ENCODE measurements at regions not wholly inside any gene's neighbourhood (a gene's known extent, or its start where the extent isn't known, plus 50 kb on each side); places are given as distances from the start of the nearest gene placed in this dataset.

DNA sequence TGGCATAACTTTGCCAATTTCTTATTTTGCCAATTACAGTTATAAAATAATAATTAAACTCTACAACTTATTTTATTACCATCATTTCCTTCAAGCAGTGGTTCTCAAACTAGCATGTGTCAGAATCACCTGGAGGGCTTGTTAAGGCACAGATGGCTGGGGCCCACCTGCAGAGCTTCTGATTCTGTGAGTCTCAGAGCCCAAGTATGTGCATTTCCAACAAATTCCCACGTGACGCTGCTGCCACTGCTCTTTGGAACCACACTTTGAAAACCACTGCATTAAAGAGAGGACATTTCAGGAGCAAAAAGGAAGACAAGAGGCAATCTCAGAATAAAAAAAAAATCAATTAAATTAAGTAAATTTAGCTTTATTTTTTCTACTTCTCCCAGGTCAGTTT lies 94.0 kb upstream of the HNRNPA3 start:
- Histone ChIP-seq H3K36me3 (no peaks in the 10 kb centered on the region), H3K27me3 (no peaks in the 10 kb centered on the region), H3K4me3 (no peak overlapping the region), H3K9me3 (no peaks in the 10 kb centered on the region), H3K4me1 (no peaks in the 10 kb centered on the region), H3K27ac (no peak overlapping the region)
- no peak for DNase-seq
- WGBS, 2 donors, result 79 to 84% methylated on average over 2 of the region's 2 CpGs
- TF ChIP-seq, protein P1, sequence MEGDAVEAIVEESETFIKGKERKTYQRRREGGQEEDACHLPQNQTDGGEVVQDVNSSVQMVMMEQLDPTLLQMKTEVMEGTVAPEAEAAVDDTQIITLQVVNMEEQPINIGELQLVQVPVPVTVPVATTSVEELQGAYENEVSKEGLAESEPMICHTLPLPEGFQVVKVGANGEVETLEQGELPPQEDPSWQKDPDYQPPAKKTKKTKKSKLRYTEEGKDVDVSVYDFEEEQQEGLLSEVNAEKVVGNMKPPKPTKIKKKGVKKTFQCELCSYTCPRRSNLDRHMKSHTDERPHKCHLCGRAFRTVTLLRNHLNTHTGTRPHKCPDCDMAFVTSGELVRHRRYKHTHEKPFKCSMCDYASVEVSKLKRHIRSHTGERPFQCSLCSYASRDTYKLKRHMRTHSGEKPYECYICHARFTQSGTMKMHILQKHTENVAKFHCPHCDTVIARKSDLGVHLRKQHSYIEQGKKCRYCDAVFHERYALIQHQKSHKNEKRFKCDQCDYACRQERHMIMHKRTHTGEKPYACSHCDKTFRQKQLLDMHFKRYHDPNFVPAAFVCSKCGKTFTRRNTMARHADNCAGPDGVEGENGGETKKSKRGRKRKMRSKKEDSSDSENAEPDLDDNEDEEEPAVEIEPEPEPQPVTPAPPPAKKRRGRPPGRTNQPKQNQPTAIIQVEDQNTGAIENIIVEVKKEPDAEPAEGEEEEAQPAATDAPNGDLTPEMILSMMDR (IDR thresholded peaks at IDR 0.05), result no peak
- no peak for FAIRE-seq
- no peak for ATAC-seq
- intact Hi-C loops (cut with DNase I), result no loop called here

DNA sequence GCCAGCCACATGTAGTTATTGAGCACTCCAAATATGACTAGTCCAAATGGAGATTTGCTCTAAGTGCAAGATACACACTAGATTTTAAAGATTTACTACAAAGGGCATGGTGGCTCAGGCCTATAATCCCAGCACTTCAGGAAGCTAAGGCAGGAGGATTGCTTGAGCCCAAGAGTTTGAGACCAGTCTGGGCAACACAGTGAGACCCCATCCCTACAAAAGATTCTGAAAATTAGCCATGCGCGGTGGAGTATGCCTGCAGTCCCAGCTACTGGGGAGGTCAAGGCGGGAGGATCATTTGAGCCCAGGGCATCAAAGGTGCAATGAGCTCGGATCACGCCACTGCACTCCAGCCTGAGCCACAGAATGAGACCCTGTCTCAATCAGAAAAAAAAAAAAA lies 93.5 kb upstream of the HNRNPA3 start:
- no peak for DNase-seq
- no peaks in the 10 kb centered on the region for H3K36me3 ChIP-seq
- intact Hi-C loops (cut with DNase I), result no loop called here
- TF ChIP-seq, protein P1 (IDR thresholded peaks at IDR 0.05), result no peak
- no peak overlapping the region for H3K27ac ChIP-seq
- no peaks in the 10 kb centered on the region for H3K27me3 ChIP-seq
- no peak for FAIRE-seq
- H3K4me1 ChIP-seq, result no peaks in the 10 kb centered on the region
- H3K4me3 ChIP-seq, result no peak overlapping the region
- 93 to 97% methylated on average over 5 of the region's 5 CpGs for WGBS, 2 donors
- no peak for ATAC-seq
- no peaks in the 10 kb centered on the region for H3K9me3 ChIP-seq

DNA sequence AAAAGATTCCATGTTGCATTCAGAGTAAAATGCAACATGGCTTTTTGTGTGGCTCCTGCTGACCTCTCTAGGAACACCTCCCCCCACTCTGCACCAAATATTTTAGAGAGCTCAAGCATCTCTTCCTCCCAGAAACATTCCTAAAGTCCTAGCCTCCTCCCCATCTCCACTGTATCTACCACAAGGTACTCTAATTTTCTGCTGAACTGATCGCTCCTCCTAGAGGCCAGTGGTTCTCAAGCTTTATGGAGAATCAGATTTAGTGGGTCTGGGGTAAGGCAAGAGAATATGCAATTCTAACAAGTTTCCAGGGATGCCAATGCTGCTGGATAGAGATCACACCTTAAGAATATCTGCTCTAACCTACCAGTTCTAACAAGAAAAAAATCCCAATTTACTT lies 89.5 kb upstream of the HNRNPA3 start:
- FAIRE-seq, result no peak
- Histone ChIP-seq H3K27me3 (no peaks in the 10 kb centered on the region), H3K27ac (no peak overlapping the region), H3K9me3 (no peaks in the 10 kb centered on the region), H3K36me3 (no peaks in the 10 kb centered on the region), H3K4me1 (no peaks in the 10 kb centered on the region), H3K4me3 (no peak overlapping the region)
- WGBS, 2 donors, result 65 to 74% methylated on average over 1 of the region's 1 CpG
- intact Hi-C loops (cut with DNase I), result no loop called here
- no peak for ATAC-seq
- TF ChIP-seq, protein P1 (IDR thresholded peaks at IDR 0.05), result no peak
- no peak for DNase-seq

DNA sequence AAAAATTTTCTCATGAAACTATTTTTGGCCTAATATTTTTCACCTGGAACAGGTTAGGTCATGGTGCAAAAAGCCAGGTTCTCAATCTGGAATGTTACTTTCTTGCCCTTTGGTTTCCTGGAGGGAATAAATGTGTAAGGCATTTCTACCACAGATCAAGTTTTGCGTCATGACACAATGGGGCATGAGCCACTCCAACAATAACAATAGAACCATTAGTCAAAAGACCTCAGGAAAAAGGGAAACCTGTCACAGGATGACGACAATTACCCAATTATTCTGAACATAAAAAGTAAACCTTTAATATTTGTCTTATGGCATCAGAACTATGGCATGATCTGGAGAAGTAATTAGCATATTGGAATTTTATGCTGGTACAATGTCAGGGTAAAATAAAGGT lies 88.2 kb upstream of the HNRNPA3 start:
- ATAC-seq (no peak), FAIRE-seq (no peak), DNase-seq (no peak)
- Histone ChIP-seq H3K27ac (no peak overlapping the region), H3K4me1 (no peaks in the 10 kb centered on the region), H3K27me3 (no peaks in the 10 kb centered on the region), H3K9me3 (no peaks in the 10 kb centered on the region), H3K36me3 (no peaks in the 10 kb centered on the region), H3K4me3 (no peak overlapping the region)
- 68 to 76% methylated on average over 2 of the region's 2 CpGs for WGBS, 2 donors
- intact Hi-C loops (cut with DNase I), result no loop called here
- TF ChIP-seq, protein P1 (IDR thresholded peaks at IDR 0.05), result no peak

DNA sequence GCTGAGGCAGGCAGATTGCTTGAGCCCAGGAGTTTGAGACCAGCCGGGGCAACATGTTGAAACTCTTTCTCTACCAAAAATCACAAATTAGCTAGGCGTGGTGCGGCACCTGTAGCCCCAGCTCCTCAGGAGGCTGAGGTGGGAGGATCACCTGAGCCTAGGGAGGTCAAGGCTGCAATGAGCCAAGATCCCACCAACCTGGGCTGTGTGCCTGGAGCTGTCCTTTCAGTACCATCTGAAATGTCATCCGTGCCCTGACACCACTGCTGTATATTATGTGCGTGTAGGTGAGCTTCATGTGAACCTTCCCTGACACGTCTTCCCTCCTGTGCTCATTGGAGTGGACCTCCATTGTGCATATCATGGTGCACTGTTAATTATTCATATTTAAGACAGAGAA lies 84.8 kb upstream of the HNRNPA3 start:
- TF ChIP-seq, protein P1 (IDR thresholded peaks at IDR 0.05), result no peak
- no peak for FAIRE-seq

More for the DNA sequence above, 84.8 kb upstream of the HNRNPA3 start:
- no peaks in the 10 kb centered on the region for H3K4me1 ChIP-seq
- H3K27ac ChIP-seq, result no peak overlapping the region
- intact Hi-C loops (cut with DNase I), result no loop called here
- no peak overlapping the region for H3K4me3 ChIP-seq
- 88 to 94% methylated on average over 6 of the region's 6 CpGs for WGBS, 2 donors
- no peaks in the 10 kb centered on the region for H3K36me3 ChIP-seq
- ATAC-seq (no peak), DNase-seq (no peak)
- no peaks in the 10 kb centered on the region for H3K27me3 ChIP-seq
- no peaks in the 10 kb centered on the region for H3K9me3 ChIP-seq

Measured in pancreas (tissue), 10 donors.